A549 (cell line): ENCODE measurements at regions not wholly inside any gene's neighbourhood (a gene's known extent, or its start where the extent isn't known, plus 50 kb on each side); places are given as distances from the start of the nearest gene placed in this dataset.

Source experiments
- ATAC-seq, 2 experiments: fragments of 200-7000 bp in 1 of 2; fragments of >200 bp in 1 of 2; cut with Nextera tagmentation in 1 of 2; cut with Tn5 transposase in 1 of 2; 3 replicates each; pipeline versions ENCODE4 v1.8.0 to v1.9.1; 2018 to 2020; ENCODE audit warnings: mild to moderate bottlenecking in 1 of 2, moderate library complexity in 1 of 2
- CTCF ChIA-PET: fragments of 300-600 bp; sonication (Branson Sonifier 250); formaldehyde crosslinking; extraction: SDS; loops from one replicate; lab custom pipeline; 2021; ENCODE audit warnings: antibody characterized with exemption, inconsistent platforms; lab: Yijun Ruan, JAX
- POLR2A ChIA-PET: fragments of 350-600 bp; formaldehyde crosslinking; extraction: SDS; loops from one replicate; lab custom pipeline; 2021; ENCODE audit warnings: antibody characterized with exemption, inconsistent platforms; lab: Yijun Ruan, JAX
- DNase-seq, 2 experiments: peaks; one replicate each; pipeline versions ENCODE4 v3.0.0 to v3.0.0-alpha.2; 2011 to 2016; ENCODE audit warnings: low read depth in 1 of 2, low spot score in 1 of 2
- FAIRE-seq: peaks from 2 replicates; lab custom pipeline; 2011; peaks lifted over from hg19 to GRCh38; lab: Jason Lieb, UNC
- H3K27ac ChIP-seq, 2 experiments: fragments of >200 bp; sonication (Bioruptor Twin); formaldehyde crosslinking; 3 replicates each; pipeline ENCODE4 v1.5.1; 2016 to 2017
- H3K4me1 ChIP-seq: fragments of >200 bp; sonication (Bioruptor Twin); formaldehyde crosslinking; 3 replicates; pipeline ENCODE4 v1.6.1; 2016
- H3K4me2 ChIP-seq: fragments of >200 bp; sonication (Bioruptor Twin); formaldehyde crosslinking; 3 replicates; pipeline ENCODE4 v1.6.1; 2016
- H3K4me3 ChIP-seq: fragments of >200 bp; sonication (Bioruptor Twin); formaldehyde crosslinking; 3 replicates; pipeline ENCODE4 v1.5.1; 2016
- H3K9me3 ChIP-seq: fragments of >200 bp; sonication (Bioruptor Twin); formaldehyde crosslinking; 3 replicates; pipeline ENCODE4 v1.6.1; 2016
- CEBPB ChIP-seq, 2 experiments: fragments of >200 bp in 1 of 2; sonication (Bioruptor Twin) in 1 of 2; formaldehyde crosslinking in 1 of 2; IDR thresholded peaks; 2 replicates each; pipeline ENCODE4 v1.6.1; 2012 to 2016
- CHD2 ChIP-seq: fragments of 150-350 bp; IDR thresholded peaks from 2 replicates; pipeline ENCODE4 v1.6.1; 2014; ENCODE audit warnings: low read length; ENCODE audit not compliant: partially characterized antibody
- EHF ChIP-seq: fragments of 250-450 bp; sonication (Bioruptor Pico); IDR thresholded peaks from 2 replicates; pipeline ENCODE4 v1.5.0; 2020; ENCODE audit warnings: mild to moderate bottlenecking
- EHMT2 ChIP-seq: fragments of 200-600 bp; sonication (generic); IDR thresholded peaks from 2 replicates; pipeline ENCODE4 v1.6.1; 2016; ENCODE audit warnings: antibody characterized with exemption, low read depth, mild to moderate bottlenecking, moderate library complexity
- GATA3 ChIP-seq: IDR thresholded peaks from 2 replicates; pipeline ENCODE4 v1.6.1; 2012; ENCODE audit warnings: borderline replicate concordance
- HOXB13 ChIP-seq: fragments of 250-450 bp; sonication (Bioruptor Pico); IDR thresholded peaks from 2 replicates; pipeline ENCODE4 v1.5.0; 2020; ENCODE audit warnings: low read depth, mild to moderate bottlenecking, moderate library complexity
- JUN ChIP-seq, 2 experiments: fragments of >200 bp; sonication (Bioruptor Twin); formaldehyde crosslinking; IDR thresholded peaks; 2 replicates in 1 of 2; 3 replicates in 1 of 2; pipeline ENCODE4 v1.6.1; 2016 to 2017
- KDM5A ChIP-seq: fragments of 200-600 bp; sonication (generic); IDR thresholded peaks from 2 replicates; pipeline ENCODE4 v1.6.1; 2016; ENCODE audit warnings: antibody characterized with exemption, mild to moderate bottlenecking
- MAZ ChIP-seq: fragments of 150-350 bp; IDR thresholded peaks from 2 replicates; pipeline ENCODE4 v1.6.1; 2014; ENCODE audit warnings: antibody characterized with exemption, low read depth, low read length, borderline replicate concordance
- RAD21 ChIP-seq, 2 experiments: fragments of >200 bp in 1 of 2; sonication (Bioruptor Twin) in 1 of 2; formaldehyde crosslinking in 1 of 2; IDR thresholded peaks in 1 of 2; conservative IDR thresholded peaks in 1 of 2; 2 replicates in 1 of 2; 3 replicates in 1 of 2; pipeline ENCODE4 v1.6.1; 2012 to 2018; ENCODE audit warnings: inconsistent platforms in 1 of 2
- RARB ChIP-seq: fragments of 250-450 bp; sonication (Bioruptor Pico); IDR thresholded peaks from 2 replicates; pipeline ENCODE4 v1.8.0; 2021; ENCODE audit warnings: mild to moderate bottlenecking, moderate library complexity
- RCOR1 ChIP-seq: fragments of 150-350 bp; IDR thresholded peaks from 2 replicates; pipeline ENCODE4 v1.6.1; 2014; ENCODE audit warnings: antibody characterized with exemption, low read length, low read depth
- RNF2 ChIP-seq: fragments of 200-600 bp; sonication (generic); IDR thresholded peaks from 2 replicates; pipeline ENCODE4 v1.6.1; 2016; ENCODE audit warnings: low read depth, mild to moderate bottlenecking, antibody characterized with exemption, moderate library complexity, borderline replicate concordance
- SMC3 ChIP-seq: fragments of >200 bp; sonication (Bioruptor Twin); formaldehyde crosslinking; IDR thresholded peaks from 3 replicates; pipeline ENCODE4 v1.6.1; 2018; ENCODE audit warnings: inconsistent platforms
- SREBF2 ChIP-seq: fragments of 450-650 bp; IDR thresholded peaks from 2 replicates; pipeline ENCODE4 v1.6.1; 2014; ENCODE audit warnings: mild to moderate bottlenecking, moderate library complexity
- ZC3H11A ChIP-seq: fragments of 450-650 bp; IDR thresholded peaks from 2 replicates; pipeline ENCODE4 v1.6.1; 2014; ENCODE audit warnings: antibody characterized with exemption, mild to moderate bottlenecking
- ZFP36 ChIP-seq: fragments of 450-650 bp; IDR thresholded peaks from 2 replicates; pipeline ENCODE4 v1.6.1; 2014; ENCODE audit warnings: borderline replicate concordance; ENCODE audit not compliant: partially characterized antibody
- ZSCAN20 ChIP-seq: fragments of 250-450 bp; sonication (Bioruptor Pico); IDR thresholded peaks from 2 replicates; pipeline ENCODE4 v1.8.0; 2022; ENCODE audit warnings: mild to moderate bottlenecking, moderate library complexity
- WGBS: methylation state at CpG from one replicate; pipeline ENCODE4 v1.1.6; 2017; ENCODE audit errors: missing lambda C conversion rate; 5-methylcytosine and 5-hydroxymethylcytosine counted together
- TF ChIP-seq, protein P1 (sequence below): fragments of 200-600 bp; sonication (generic); IDR thresholded peaks from 2 replicates; pipeline ENCODE4 v1.6.1; 2016; ENCODE audit warnings: antibody characterized with exemption, mild to moderate bottlenecking, moderate library complexity
- TF ChIP-seq, protein P2 (sequence below): fragments of 150-350 bp; IDR thresholded peaks from 2 replicates; pipeline ENCODE4 v1.6.1; 2014; ENCODE audit warnings: low read depth, mild to moderate bottlenecking, low read length
- TF ChIP-seq, protein P3 (sequence below): fragments of 250-450 bp; sonication (Bioruptor Pico); IDR thresholded peaks from 2 replicates; pipeline ENCODE4 v1.5.0; 2020; ENCODE audit warnings: low read depth, mild to moderate bottlenecking, moderate library complexity
- TF ChIP-seq, protein P4 (sequence below): IDR thresholded peaks from 2 replicates; pipeline ENCODE4 v1.6.1; 2012; ENCODE audit warnings: low read depth, borderline replicate concordance

DNA sequence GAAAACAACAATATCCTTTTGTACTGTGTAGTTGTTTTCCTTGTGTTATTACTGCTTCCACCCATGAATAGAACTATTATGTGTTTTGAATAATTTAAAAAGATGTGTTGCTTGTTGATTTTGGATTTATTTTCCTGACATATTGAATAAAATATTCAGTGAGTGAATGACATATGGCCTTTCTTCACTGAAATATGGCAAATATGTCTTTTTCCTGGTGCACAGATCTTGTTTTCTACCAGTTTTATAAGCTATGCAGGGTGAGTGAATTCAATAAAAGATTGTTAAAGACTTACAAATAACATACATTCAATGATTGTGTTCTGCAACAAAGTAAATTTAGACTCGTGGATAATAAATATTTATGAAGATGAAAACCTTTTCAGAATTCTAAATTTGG, 1216.3 kb upstream of the ADGRL3 start:
- H3K4me3 ChIP-seq = no peak overlapping the region
- POLR2A ChIA-PET = no interaction called here
- no peak overlapping the region for H3K4me2 ChIP-seq
- CTCF ChIA-PET = no interaction called here
- H3K4me1 ChIP-seq = no peaks in the 10 kb centered on the region
- TF ChIP-seq ZSCAN20 (CRISPR knock-in tag) = no peak
- TF ChIP-seq JUN (IDR thresholded peaks at IDR 0.05) = no peak
- TF ChIP-seq, protein P1, sequence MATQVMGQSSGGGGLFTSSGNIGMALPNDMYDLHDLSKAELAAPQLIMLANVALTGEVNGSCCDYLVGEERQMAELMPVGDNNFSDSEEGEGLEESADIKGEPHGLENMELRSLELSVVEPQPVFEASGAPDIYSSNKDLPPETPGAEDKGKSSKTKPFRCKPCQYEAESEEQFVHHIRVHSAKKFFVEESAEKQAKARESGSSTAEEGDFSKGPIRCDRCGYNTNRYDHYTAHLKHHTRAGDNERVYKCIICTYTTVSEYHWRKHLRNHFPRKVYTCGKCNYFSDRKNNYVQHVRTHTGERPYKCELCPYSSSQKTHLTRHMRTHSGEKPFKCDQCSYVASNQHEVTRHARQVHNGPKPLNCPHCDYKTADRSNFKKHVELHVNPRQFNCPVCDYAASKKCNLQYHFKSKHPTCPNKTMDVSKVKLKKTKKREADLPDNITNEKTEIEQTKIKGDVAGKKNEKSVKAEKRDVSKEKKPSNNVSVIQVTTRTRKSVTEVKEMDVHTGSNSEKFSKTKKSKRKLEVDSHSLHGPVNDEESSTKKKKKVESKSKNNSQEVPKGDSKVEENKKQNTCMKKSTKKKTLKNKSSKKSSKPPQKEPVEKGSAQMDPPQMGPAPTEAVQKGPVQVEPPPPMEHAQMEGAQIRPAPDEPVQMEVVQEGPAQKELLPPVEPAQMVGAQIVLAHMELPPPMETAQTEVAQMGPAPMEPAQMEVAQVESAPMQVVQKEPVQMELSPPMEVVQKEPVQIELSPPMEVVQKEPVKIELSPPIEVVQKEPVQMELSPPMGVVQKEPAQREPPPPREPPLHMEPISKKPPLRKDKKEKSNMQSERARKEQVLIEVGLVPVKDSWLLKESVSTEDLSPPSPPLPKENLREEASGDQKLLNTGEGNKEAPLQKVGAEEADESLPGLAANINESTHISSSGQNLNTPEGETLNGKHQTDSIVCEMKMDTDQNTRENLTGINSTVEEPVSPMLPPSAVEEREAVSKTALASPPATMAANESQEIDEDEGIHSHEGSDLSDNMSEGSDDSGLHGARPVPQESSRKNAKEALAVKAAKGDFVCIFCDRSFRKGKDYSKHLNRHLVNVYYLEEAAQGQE = no peak
- no peak for TF ChIP-seq MAZ
- H3K27ac ChIP-seq = no peak overlapping the region
- 3% methylated on average over 1 of the region's 1 CpG for WGBS
- FAIRE-seq (no peak), DNase-seq (no peak), ATAC-seq (no peak)
- H3K9me3 ChIP-seq = no peaks in the 10 kb centered on the region

DNA sequence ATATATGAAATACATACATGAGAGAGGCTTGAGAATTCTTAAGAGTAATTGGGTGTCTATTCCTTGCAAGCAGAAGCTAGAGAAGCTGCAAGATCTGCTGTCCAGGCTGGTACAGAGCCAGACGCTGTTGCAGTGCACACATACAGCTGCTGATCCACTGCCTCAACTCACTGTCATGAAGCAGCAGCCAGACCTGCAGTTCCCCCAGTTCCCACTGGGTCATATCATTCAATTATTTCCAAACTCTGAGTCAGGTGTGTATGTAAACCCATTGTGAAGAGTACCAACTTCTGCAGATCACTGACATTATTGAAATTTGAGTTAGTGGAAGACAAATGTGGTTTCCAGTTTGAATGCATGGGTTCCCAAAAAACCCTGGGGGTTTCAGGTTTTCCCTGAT, 1212.8 kb upstream of the ADGRL3 start:
- H3K27ac ChIP-seq = no peak overlapping the region
- no peak for FAIRE-seq
- no peaks in the 10 kb centered on the region for H3K4me1 ChIP-seq
- no peak for ATAC-seq
- no peak overlapping the region for H3K4me3 ChIP-seq
- TF ChIP-seq ZC3H11A (no peak), ZFP36 (no peak), GATA3 (no peak), HOXB13 (CRISPR knock-in tag) (no peak), KDM5A (no peak), RNF2 (no peak), SMC3 (no peak), SREBF2 (no peak), RCOR1 (no peak), CEBPB (IDR thresholded peaks at IDR 0.05) (no peak), RARB (no peak), JUN (IDR thresholded peaks at IDR 0.05) (no peak), EHF (CRISPR knock-in tag) (no peak)
- TF ChIP-seq, protein P2, sequence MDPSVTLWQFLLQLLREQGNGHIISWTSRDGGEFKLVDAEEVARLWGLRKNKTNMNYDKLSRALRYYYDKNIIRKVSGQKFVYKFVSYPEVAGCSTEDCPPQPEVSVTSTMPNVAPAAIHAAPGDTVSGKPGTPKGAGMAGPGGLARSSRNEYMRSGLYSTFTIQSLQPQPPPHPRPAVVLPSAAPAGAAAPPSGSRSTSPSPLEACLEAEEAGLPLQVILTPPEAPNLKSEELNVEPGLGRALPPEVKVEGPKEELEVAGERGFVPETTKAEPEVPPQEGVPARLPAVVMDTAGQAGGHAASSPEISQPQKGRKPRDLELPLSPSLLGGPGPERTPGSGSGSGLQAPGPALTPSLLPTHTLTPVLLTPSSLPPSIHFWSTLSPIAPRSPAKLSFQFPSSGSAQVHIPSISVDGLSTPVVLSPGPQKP = no peak
- TF ChIP-seq, protein P3, sequence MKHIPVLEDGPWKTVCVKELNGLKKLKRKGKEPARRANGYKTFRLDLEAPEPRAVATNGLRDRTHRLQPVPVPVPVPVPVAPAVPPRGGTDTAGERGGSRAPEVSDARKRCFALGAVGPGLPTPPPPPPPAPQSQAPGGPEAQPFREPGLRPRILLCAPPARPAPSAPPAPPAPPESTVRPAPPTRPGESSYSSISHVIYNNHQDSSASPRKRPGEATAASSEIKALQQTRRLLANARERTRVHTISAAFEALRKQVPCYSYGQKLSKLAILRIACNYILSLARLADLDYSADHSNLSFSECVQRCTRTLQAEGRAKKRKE (CRISPR knock-in tag) = no peak
- TF ChIP-seq, protein P4, sequence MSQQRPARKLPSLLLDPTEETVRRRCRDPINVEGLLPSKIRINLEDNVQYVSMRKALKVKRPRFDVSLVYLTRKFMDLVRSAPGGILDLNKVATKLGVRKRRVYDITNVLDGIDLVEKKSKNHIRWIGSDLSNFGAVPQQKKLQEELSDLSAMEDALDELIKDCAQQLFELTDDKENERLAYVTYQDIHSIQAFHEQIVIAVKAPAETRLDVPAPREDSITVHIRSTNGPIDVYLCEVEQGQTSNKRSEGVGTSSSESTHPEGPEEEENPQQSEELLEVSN = no peak
- POLR2A ChIA-PET = no interaction called here
- CTCF ChIA-PET = no interaction called here
- H3K4me2 ChIP-seq = no peak overlapping the region
- H3K9me3 ChIP-seq = no peaks in the 10 kb centered on the region
- DNase-seq = no peak
- 8% methylated on average over 1 of the region's 1 CpG for WGBS

DNA sequence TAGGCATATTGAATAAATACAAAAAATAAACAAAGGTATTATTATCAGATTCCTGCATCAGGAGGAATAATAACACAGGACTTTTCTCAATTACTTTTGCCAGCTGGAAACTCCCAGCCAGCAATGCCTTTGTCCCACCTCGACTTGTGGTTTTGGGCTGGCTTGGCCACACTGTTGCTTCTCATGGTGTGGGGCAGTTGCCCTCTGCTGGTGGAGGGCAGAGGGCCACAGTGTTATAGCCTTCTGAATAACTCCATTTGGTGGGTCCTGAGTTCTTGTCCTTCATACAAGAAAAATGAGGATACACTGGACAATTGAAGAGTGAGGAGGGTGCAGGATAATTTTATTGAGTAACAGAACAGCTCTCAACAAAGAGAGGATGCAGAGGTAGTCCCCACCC, 1206.0 kb upstream of the ADGRL3 start:
- H3K9me3 ChIP-seq = no peaks in the 10 kb centered on the region
- ATAC-seq (no peak), DNase-seq (peak in 1 of 2 experiments; percentile 1), FAIRE-seq (no peak)
- CTCF ChIA-PET = no interaction called here
- H3K27ac ChIP-seq = no peak overlapping the region
- TF ChIP-seq EHMT2 (no peak), CHD2 (no peak), RAD21 (conservative IDR thresholded peaks at IDR 0.05 in 1 of 2, IDR thresholded peaks at IDR 0.05 in 1 of 2) (peak in 1 of 2 experiments; percentile 15; a peak in 1 of 5 replicates)
- H3K4me2 ChIP-seq = no peak overlapping the region
- 0% methylated on average over 1 of the region's 1 CpG for WGBS
- H3K4me3 ChIP-seq = no peak overlapping the region
- POLR2A ChIA-PET = no interaction called here
- no peaks in the 10 kb centered on the region for H3K4me1 ChIP-seq
